Activated naive CD4-positive, alpha-beta T cell treated with anti-CD3 and anti-CD28 coated beads, Interleukin-2, amount 50 U/mL, for 72 hours (primary cell): ENCODE measurements at regions not wholly inside any gene's neighbourhood (a gene's known extent, or its start where the extent isn't known, plus 50 kb on each side); places are given as distances from the start of the nearest gene placed in this dataset.

Source experiments
- ATAC-seq, 2 donors: fragments of 150-1000 bp; cut with Tn5 transposase; 2 replicates each; pipeline ENCODE4 v1.10.0; 2021; ENCODE audit warnings: mild to moderate bottlenecking in 2 of 2, moderate library complexity in 2 of 2
- DNase-seq, 2 donors: peaks; one replicate each; pipeline ENCODE4 v3.0.0; 2021 to 2022; ENCODE audit warnings: low spot score in 2 of 2
- H3K27ac Mint-ChIP-seq, 2 donors: one replicate each; pipeline ENCODE4 v1.8.0; 2022; ENCODE audit warnings: mild to moderate bottlenecking in 2 of 2, mixed read lengths in 2 of 2
- H3K36me3 Mint-ChIP-seq, 2 donors: one replicate each; pipeline ENCODE4 v1.8.0; 2022; ENCODE audit warnings: mixed read lengths in 2 of 2
- H3K9me3 Mint-ChIP-seq, 2 donors: one replicate each; pipeline ENCODE4 v1.8.0; 2022; ENCODE audit warnings: mixed read lengths in 2 of 2

DNA sequence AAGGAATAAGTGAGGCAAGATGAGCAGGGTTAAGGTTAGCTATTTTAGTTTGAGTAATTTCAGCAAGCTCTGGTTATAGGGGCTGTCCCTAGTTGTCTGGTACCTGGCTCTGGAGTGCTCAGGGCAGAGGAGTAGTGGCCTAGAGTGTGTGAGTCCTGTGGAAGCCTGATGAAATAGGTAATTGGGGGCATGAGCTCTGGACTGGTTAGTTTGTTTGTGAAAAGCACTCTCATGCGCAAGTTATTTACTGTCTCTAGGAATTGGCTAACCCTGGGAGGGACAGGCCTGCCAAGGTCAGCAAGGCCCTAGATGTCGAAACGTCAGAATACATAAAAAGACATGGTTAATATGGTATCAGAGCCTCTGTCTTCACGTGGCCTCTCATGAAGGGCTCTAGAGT, 900.1 kb downstream of the PCDH17 start:
- H3K27ac Mint-ChIP-seq: no peak overlapping the region
- H3K36me3 Mint-ChIP-seq: no peaks in the 10 kb centered on the region
- H3K9me3 Mint-ChIP-seq: peaks cover 22 to 24% of the 10 kb centered on the region in 2 donors
- DNase-seq (no peak), ATAC-seq (no peak)

DNA sequence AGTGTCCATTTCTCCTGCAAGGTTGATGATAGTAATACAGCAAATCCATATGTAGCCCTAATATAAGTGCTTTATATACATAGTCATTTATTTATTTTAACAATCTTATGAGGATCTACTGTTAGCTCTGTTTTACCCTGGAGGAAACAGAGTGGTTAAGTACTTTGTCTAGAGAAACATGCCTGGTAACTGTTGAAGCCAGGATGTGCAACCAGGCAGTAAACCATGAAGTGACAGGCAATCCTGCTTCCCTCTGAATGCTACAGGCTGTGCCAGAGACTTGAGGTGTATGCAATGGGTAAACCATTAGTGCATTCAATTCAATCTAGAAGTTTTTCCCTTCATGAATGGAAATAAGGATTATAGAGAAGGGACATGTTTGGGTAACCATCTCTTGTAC, 911.0 kb downstream of the PCDH17 start:
- ATAC-seq (no peak), DNase-seq (no peak)
- no peaks in the 10 kb centered on the region for H3K36me3 Mint-ChIP-seq
- no peak overlapping the region for H3K27ac Mint-ChIP-seq
- peaks cover 13 to 15% of the 10 kb centered on the region in 2 donors for H3K9me3 Mint-ChIP-seq

DNA sequence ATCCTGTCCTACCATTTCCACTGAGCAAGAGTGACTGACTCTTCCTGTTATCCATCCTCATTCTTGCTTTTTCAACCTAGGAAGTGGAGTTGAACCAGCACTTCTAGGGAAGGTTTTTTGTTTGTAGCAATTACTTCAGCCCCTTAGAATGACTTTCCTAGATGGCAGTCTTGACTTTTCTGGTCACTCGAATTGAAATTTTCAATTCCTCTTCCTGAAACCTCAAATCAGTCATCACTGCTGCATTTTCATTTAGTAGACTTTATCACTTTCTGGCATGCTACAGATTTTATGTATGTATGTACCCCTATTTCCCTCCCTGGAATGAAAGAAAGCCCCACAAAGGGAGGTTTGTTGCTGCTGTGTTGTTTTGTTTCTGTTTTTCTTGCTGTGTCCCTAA, 915.9 kb downstream of the PCDH17 start:
- no peak overlapping the region for H3K27ac Mint-ChIP-seq

GRCh38 chr13:58566176-58566575, 934.6 kb downstream of the PCDH17 start:
- DNase-seq (no peak), ATAC-seq (no peak)
- no peak overlapping the region for H3K27ac Mint-ChIP-seq
- H3K36me3 Mint-ChIP-seq: no peaks in the 10 kb centered on the region
- H3K9me3 Mint-ChIP-seq: peaks cover 7 to 15% of the 10 kb centered on the region in 2 donors

More for the DNA sequence above, 915.9 kb downstream of the PCDH17 start:
- no peak for DNase-seq
- Mint-ChIP-seq H3K36me3 (no peaks in the 10 kb centered on the region), H3K9me3 (peaks cover 4 to 9% of the 10 kb centered on the region in 2 donors)
- no peak for ATAC-seq

DNA sequence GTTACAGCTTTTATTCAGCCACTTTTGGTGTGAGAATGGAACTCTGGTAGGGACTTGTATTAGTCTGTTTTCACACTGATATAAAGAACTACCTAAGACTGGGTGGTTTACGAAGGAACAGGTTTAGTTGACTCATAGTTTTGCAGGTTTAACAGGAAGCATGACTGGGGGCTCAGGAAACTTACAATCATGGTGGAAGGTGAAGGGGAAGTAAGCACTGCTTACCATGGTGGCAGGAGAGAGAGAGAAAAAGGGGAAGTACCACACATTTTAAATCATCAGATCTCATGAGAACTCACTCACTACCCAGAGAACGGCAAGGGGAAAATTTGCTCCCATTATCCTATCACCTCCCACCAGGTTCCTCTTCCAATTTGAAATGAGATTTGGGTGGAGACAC, 942.2 kb downstream of the PCDH17 start:
- DNase-seq: no peak
- Mint-ChIP-seq H3K27ac (no peak overlapping the region), H3K36me3 (peaks cover 0 to 8% of the 10 kb centered on the region in 2 donors), H3K9me3 (peaks cover 28 to 31% of the 10 kb centered on the region in 2 donors)
- ATAC-seq: no peak

DNA sequence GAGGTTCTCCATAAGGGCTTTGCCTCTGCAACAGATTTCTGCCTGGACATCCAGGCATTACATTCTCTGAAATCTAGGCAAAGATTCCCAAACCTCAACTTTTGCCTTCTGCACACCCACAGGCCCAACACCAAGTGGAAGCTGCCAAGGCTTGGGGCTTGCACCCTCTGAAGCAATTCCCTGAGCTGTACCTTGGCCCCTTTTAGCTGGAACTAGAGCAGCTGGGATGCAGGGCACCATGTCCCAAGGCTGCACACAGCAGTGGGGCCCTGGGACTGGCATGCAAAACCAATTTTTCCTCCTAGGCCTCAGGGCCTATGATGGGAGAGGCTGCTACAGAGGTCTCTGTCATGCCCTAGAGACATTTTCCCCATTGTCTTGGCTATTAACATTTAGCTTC, 943.2 kb downstream of the PCDH17 start:
- DNase-seq: no peak
- H3K9me3 Mint-ChIP-seq: peaks cover 34 to 37% of the 10 kb centered on the region in 2 donors
- no peak overlapping the region for H3K27ac Mint-ChIP-seq
- H3K36me3 Mint-ChIP-seq: peaks cover 0 to 8% of the 10 kb centered on the region in 2 donors
- no peak for ATAC-seq

DNA sequence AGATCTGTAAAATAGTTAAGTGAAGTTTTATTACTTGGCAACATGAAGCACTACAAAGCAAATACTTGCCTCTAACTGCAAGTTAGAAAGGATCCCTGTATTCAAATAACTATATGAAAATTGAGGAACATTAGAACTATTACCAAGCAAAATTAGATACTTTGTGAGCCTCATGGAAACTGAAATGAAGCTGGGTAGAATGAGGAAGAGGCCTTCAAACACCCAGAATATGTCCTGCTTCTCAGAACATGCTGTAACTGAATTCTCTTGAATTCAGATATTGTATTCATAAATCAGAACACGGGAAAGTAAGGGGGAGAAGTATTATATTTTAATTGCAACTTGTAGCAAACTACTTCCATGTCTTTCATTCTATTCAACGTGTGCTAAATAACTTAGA, 947.9 kb downstream of the PCDH17 start:
- no peak overlapping the region for H3K27ac Mint-ChIP-seq
- ATAC-seq (no peak), DNase-seq (no peak)
- peaks cover 23 to 39% of the 10 kb centered on the region in 2 donors for H3K9me3 Mint-ChIP-seq
- peaks cover 0 to 8% of the 10 kb centered on the region in 2 donors for H3K36me3 Mint-ChIP-seq

GRCh38 chr13:58583966-58584365, 952.4 kb downstream of the PCDH17 start:
- ATAC-seq: no peak
- H3K36me3 Mint-ChIP-seq: no peaks in the 10 kb centered on the region
- no peak for DNase-seq
- H3K27ac Mint-ChIP-seq: no peak overlapping the region
- peaks cover 11 to 18% of the 10 kb centered on the region in 2 donors for H3K9me3 Mint-ChIP-seq

- ATAC-seq: no peak
- Mint-ChIP-seq H3K36me3 (no peaks in the 10 kb centered on the region), H3K27ac (no peak overlapping the region), H3K9me3 (peaks cover 12 to 23% of the 10 kb centered on the region in 2 donors)
- no peak for DNase-seq
Measured at GRCh38 chr13:58584610-58585009, 953.1 kb downstream of the PCDH17 start.

DNA sequence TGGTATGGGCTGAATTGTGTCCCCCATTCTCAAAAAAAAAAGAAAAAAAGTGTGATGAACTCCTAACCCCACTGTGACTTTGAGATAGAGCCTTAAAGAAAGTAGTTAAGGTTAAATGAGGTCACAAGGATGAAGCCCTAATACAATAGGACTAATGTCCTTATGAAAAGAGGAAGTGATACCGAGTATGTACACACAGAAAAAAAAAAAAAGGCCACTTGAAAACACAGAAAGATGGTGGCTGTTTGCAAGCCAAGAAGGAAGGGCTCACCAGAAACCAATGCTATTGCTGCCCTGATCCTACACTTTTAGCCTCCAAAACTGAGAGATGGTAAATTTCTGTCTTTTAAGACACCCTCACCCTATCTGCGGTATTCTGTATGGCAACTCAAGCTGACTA, 955.6 kb downstream of the PCDH17 start:
- no peak for DNase-seq
- H3K27ac Mint-ChIP-seq: no peak overlapping the region

DNA sequence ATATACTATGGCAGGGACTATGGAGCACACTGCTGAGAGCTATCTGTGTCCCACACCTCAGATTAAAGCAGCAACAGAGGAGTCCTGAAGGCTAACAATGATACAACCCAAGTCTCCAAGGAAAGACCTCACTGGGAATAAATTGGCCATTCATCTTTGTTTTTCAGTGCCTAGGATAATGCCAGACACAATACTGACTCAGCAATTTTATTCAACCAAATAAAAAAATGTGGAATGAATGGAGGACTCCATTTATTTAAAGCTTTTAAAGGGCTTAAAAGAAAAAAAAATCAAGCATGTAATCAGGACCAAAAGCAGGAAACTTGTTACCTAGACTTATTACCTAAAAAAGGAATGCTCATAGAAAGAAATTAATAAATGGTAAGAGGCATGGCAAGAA, 960.5 kb downstream of the PCDH17 start:
- Mint-ChIP-seq H3K27ac (no peak overlapping the region), H3K9me3 (peaks cover 16 to 21% of the 10 kb centered on the region in 2 donors), H3K36me3 (no peaks in the 10 kb centered on the region)
- no peak for ATAC-seq
- no peak for DNase-seq

More for the DNA sequence above, 955.6 kb downstream of the PCDH17 start:
- no peaks in the 10 kb centered on the region for H3K36me3 Mint-ChIP-seq
- ATAC-seq: no peak
- H3K9me3 Mint-ChIP-seq: peaks cover 21 to 25% of the 10 kb centered on the region in 2 donors

GRCh38 chr13:58592786-58593185, 961.2 kb downstream of the PCDH17 start:
- H3K36me3 Mint-ChIP-seq: no peaks in the 10 kb centered on the region
- ATAC-seq (no peak), DNase-seq (no peak)
- peaks cover 16 to 21% of the 10 kb centered on the region in 2 donors for H3K9me3 Mint-ChIP-seq
- H3K27ac Mint-ChIP-seq: no peak overlapping the region

DNA sequence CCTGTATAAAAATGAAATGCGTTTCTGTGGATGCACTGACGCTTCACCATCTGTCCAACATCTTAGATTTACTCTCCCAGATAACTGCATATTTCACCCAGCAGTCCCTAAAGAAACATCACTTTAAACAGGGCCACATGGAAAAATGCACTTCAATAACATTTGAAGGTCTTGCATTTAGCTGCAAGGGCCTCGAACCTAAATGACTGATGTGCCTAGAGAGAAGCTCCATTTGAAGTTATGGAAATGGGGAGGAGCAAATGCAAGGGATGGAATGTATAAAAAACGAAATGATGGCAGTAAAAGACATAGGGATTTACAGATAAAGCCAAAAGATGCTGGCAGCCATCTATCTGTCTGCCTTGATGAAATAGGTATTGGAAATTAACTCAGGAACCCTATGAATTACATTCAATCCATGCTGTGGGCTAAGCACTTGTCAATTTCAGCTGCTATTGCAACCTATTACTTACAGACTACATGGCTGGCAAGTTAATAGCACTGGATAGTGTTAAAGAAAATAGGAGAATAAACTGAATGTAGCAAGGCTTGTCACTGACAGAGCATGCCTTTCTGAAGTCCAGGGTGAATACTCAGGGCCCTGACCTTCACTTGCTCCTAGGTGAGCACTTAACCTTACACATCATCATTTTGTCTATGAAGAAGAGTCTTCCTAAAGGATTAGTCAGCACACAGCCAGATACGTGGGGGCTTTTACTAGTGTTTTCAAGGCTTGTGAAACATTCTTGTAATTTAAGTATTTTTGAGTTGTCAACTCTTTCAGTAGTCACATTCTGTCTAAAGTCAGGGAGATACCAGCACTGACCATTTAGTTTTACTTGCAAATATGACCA, 963.4 kb downstream of the PCDH17 start:
- ATAC-seq: no peak
- no peaks in the 10 kb centered on the region for H3K36me3 Mint-ChIP-seq
- no peak overlapping the region for H3K27ac Mint-ChIP-seq
- DNase-seq: no peak
- H3K9me3 Mint-ChIP-seq: peaks cover 9 to 17% of the 10 kb centered on the region in 2 donors

DNA sequence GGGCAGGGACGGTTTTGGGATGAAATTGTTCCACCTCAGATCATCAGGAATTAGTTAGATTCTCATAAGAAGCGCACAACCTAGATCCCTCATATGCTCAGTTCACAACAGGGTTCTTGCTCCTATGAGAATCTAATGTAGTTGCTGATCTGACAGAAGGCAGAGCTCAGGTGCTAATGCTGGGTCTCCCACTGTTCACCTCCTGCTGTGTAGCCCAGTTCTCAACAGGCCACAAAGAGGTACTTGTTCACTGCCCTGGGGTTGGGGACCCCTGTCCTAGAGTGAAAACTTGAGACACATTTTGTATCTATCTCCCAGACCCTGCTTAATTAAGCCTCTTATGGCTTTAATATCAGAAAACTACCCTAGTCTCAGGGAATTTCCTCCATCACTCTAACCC, 966.0 kb downstream of the PCDH17 start:
- ATAC-seq: no peak
- Mint-ChIP-seq H3K27ac (no peak overlapping the region), H3K9me3 (peaks cover 6 to 25% of the 10 kb centered on the region in 2 donors), H3K36me3 (no peaks in the 10 kb centered on the region)
- no peak for DNase-seq

- no peak for ATAC-seq
- Mint-ChIP-seq H3K27ac (no peak overlapping the region), H3K9me3 (peaks cover 6 to 25% of the 10 kb centered on the region in 2 donors), H3K36me3 (no peaks in the 10 kb centered on the region)
- no peak for DNase-seq
Measured at GRCh38 chr13:58598241-58598640, 966.7 kb downstream of the PCDH17 start.

- DNase-seq (no peak), ATAC-seq (no peak)
- H3K36me3 Mint-ChIP-seq: peaks cover 0 to 5% of the 10 kb centered on the region in 2 donors
- no peak overlapping the region for H3K27ac Mint-ChIP-seq
- peaks cover 29 to 30% of the 10 kb centered on the region in 2 donors for H3K9me3 Mint-ChIP-seq
Measured at GRCh38 chr13:58611117-58611516, 979.6 kb downstream of the PCDH17 start.

DNA sequence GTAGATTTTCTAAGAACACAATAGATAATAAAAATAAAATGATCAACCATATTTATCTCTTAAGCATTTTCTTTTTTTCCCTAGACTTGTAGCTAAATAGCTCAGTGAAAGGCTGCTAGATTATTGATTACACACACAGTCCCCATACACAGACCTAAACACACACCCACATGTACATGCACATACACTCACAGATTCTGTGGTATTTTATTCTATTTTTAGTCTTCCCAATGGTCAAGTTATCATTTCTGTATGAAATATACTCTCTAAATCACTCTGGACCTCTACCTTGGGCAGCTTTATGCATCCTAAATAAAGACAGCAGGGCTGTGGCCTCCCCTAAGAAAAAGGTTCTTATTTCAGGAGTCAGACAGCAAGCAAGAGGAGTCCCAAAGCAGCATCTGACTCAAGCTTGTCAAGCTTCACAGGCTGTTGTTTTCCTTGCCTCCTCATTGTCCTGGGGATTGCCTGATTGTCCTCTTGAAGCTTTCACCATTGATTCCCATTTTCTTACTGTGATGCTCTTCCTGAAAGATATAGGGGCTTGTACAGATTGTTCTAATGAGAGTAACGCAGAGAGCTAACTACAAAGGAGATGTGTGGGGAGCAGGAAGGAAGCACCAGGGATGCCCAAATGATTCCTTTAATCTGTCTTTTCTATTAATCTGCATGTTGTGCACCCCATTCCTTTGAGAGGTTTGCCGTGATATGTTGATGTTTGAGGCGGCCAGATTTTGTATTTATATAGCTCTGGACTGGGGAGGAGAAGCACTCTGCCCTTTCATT, 986.5 kb downstream of the PCDH17 start:
- Mint-ChIP-seq H3K9me3 (peaks cover 15 to 21% of the 10 kb centered on the region in 2 donors), H3K27ac (no peak overlapping the region), H3K36me3 (no peaks in the 10 kb centered on the region)
- no peak for ATAC-seq
- no peak for DNase-seq
